C4-2B (cell line): ENCODE measurements at regions not wholly inside any gene's neighbourhood (a gene's known extent, or its start where the extent isn't known, plus 50 kb on each side); places are given as distances from the start of the nearest gene placed in this dataset.

Source experiments
- CTCF ChIP-seq: fragments of 450-650 bp; conservative IDR thresholded peaks from 2 replicates; pipeline ENCODE4 v1.5.1; 2017; ENCODE audit warnings: mild to moderate bottlenecking
- ZFX ChIP-seq: fragments of 450-650 bp; IDR thresholded peaks from 2 replicates; pipeline ENCODE4 v1.6.1; 2017

DNA sequence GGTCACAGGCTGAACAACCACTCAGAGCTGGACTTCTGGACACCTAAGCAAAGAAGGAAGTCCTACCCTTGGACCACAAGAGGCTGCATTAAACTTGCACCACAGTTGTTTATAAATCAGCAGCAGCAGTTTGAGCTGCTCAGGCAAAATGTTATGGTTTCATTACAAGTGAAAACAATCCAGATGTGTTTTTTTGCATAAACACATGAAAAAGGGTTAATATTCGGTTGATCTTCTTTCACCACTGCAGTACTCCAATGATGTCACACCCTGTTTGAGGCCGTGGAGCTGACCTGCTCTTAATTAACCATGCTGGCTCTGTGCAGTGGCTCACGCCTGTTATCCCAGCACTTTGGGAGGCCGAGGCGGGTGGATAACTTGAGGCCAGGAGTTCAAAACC is 490.8 kb upstream of the CELF2 start:
- TF ChIP-seq CTCF (no peak), ZFX (no peak)
